GM21515 (cell line): ENCODE measurements at regions not wholly inside any gene's neighbourhood (a gene's known extent, or its start where the extent isn't known, plus 50 kb on each side); places are given as distances from the start of the nearest gene placed in this dataset.

Source experiments
- ATAC-seq: cut with Tn5 transposase; IDR thresholded peaks from one replicate; pipeline ENCODE4 v1.9.1; 2021; ENCODE audit not compliant: unreplicated experiment

GRCh38 chr14:85963486-85963885, 433.5 kb downstream of the FLRT2 start:
- ATAC-seq, result no peak

GRCh38 chr14:85960756-85961155, 430.8 kb downstream of the FLRT2 start:
- no peak for ATAC-seq

GRCh38 chr14:85959063-85959462, 429.1 kb downstream of the FLRT2 start:
- no peak for ATAC-seq

- no peak for ATAC-seq
These were observed 428.1 kb downstream of the FLRT2 start for GRCh38 chr14:85958069-85958468.

- no peak for ATAC-seq
These were observed 423.3 kb downstream of the FLRT2 start for GRCh38 chr14:85953265-85953664.

GRCh38 chr14:85948153-85948552, 418.2 kb downstream of the FLRT2 start:
- no peak for ATAC-seq

- no peak for ATAC-seq
These were observed 417.7 kb downstream of the FLRT2 start for GRCh38 chr14:85947461-85948139.

GRCh38 chr14:85943192-85943591, 413.2 kb downstream of the FLRT2 start:
- no peak for ATAC-seq

- peak; percentile 50 for ATAC-seq
These were observed 404.9 kb downstream of the FLRT2 start for GRCh38 chr14:85934886-85935254.

GRCh38 chr14:85934123-85934885, 404.4 kb downstream of the FLRT2 start:
- ATAC-seq, result peak; percentile 97

GRCh38 chr14:85921241-85921640, 391.3 kb downstream of the FLRT2 start:
- ATAC-seq, result no peak

GRCh38 chr14:85917716-85918115, 387.8 kb downstream of the FLRT2 start:
- no peak for ATAC-seq

GRCh38 chr14:85915711-85916110, 385.8 kb downstream of the FLRT2 start:
- ATAC-seq, result no peak

- no peak for ATAC-seq
These were observed 382.2 kb downstream of the FLRT2 start for GRCh38 chr14:85912141-85912540.

- no peak for ATAC-seq
These were observed 381.1 kb downstream of the FLRT2 start for GRCh38 chr14:85911044-85911443.

- no peak for ATAC-seq
These were observed 379.6 kb downstream of the FLRT2 start for GRCh38 chr14:85909581-85909980.

GRCh38 chr14:85907536-85907935, 377.6 kb downstream of the FLRT2 start:
- no peak for ATAC-seq

GRCh38 chr14:85897808-85898207, 367.9 kb downstream of the FLRT2 start:
- ATAC-seq, result no peak

- ATAC-seq, result no peak
These were observed 365.7 kb downstream of the FLRT2 start for GRCh38 chr14:85895603-85896002.

GRCh38 chr14:85892251-85892650, 362.3 kb downstream of the FLRT2 start:
- ATAC-seq, result no peak

- no peak for ATAC-seq
These were observed 354.0 kb downstream of the FLRT2 start for GRCh38 chr14:85883966-85884365.

GRCh38 chr14:85883101-85883500, 353.2 kb downstream of the FLRT2 start:
- no peak for ATAC-seq

- ATAC-seq, result no peak
These were observed 352.0 kb downstream of the FLRT2 start for GRCh38 chr14:85881935-85882334.
